ENCODE measurements at regions not wholly inside any gene's neighbourhood (a gene's known extent, or its start where the extent isn't known, plus 50 kb on each side); places are given as distances from the start of the nearest gene placed in this dataset.

- Histone ChIP-seq H2AFZ (ENCODE audit: low read depth, low read length) (no peak overlapping the region), H3K9me3 (ENCODE audit: low read length) (no peaks in the 10 kb centered on the region), H3K4me1 (ENCODE audit: insufficient read depth, low read length) (no peaks in the 10 kb centered on the region), H3K27me3 (ENCODE audit: insufficient read depth, low read length) (no peaks in the 10 kb centered on the region), H3K36me3 (ENCODE audit: insufficient read depth, low read length) (no peaks in the 10 kb centered on the region), H3K4me3 (ENCODE audit: low read length) (no peak overlapping the region)
These were observed 851.6 kb upstream of the SOX9 start for GRCh38 chr17:71269201-71269600.

GRCh38 chr17:71273441-71273840, 847.4 kb upstream of the SOX9 start:
- Histone ChIP-seq H3K4me3 (ENCODE audit: low read length) (no peak overlapping the region), H3K9me3 (ENCODE audit: low read length) (no peaks in the 10 kb centered on the region), H3K36me3 (ENCODE audit: insufficient read depth, low read length) (no peaks in the 10 kb centered on the region), H2AFZ (ENCODE audit: low read depth, low read length) (no peak overlapping the region), H3K27me3 (ENCODE audit: insufficient read depth, low read length) (no peaks in the 10 kb centered on the region), H3K4me1 (ENCODE audit: insufficient read depth, low read length) (no peaks in the 10 kb centered on the region)

GRCh38 chr17:71276079-71276478, 844.7 kb upstream of the SOX9 start:
- Histone ChIP-seq H3K27me3 (ENCODE audit: insufficient read depth, low read length) (no peaks in the 10 kb centered on the region), H3K4me3 (ENCODE audit: low read length) (no peak overlapping the region), H3K4me1 (ENCODE audit: insufficient read depth, low read length) (no peaks in the 10 kb centered on the region), H3K36me3 (ENCODE audit: insufficient read depth, low read length) (no peaks in the 10 kb centered on the region), H3K9me3 (ENCODE audit: low read length) (no peaks in the 10 kb centered on the region), H2AFZ (ENCODE audit: low read depth, low read length) (no peak overlapping the region)

- Histone ChIP-seq H3K9me3 (ENCODE audit: low read length) (no peaks in the 10 kb centered on the region), H2AFZ (ENCODE audit: low read depth, low read length) (no peak overlapping the region), H3K4me1 (ENCODE audit: insufficient read depth, low read length) (no peaks in the 10 kb centered on the region), H3K4me3 (ENCODE audit: low read length) (no peak overlapping the region), H3K36me3 (ENCODE audit: insufficient read depth, low read length) (no peaks in the 10 kb centered on the region), H3K27me3 (ENCODE audit: insufficient read depth, low read length) (no peaks in the 10 kb centered on the region)
These were observed 837.3 kb upstream of the SOX9 start for GRCh38 chr17:71283486-71283885.

- no peaks in the 10 kb centered on the region for H3K27me3 ChIP-seq (ENCODE audit: insufficient read depth, low read length)
These were observed 836.6 kb upstream of the SOX9 start for GRCh38 chr17:71284032-71284755.

GRCh38 chr17:71286625-71287024, 834.2 kb upstream of the SOX9 start:
- Histone ChIP-seq H3K36me3 (ENCODE audit: insufficient read depth, low read length) (no peaks in the 10 kb centered on the region), H3K4me1 (ENCODE audit: insufficient read depth, low read length) (no peaks in the 10 kb centered on the region), H3K27me3 (ENCODE audit: insufficient read depth, low read length) (no peaks in the 10 kb centered on the region), H3K9me3 (ENCODE audit: low read length) (no peaks in the 10 kb centered on the region), H3K4me3 (ENCODE audit: low read length) (no peak overlapping the region), H2AFZ (ENCODE audit: low read depth, low read length) (no peak overlapping the region)

More at GRCh38 chr17:71284032-71284755, 836.6 kb upstream of the SOX9 start:
- Histone ChIP-seq H3K4me1 (ENCODE audit: insufficient read depth, low read length) (no peaks in the 10 kb centered on the region), H2AFZ (ENCODE audit: low read depth, low read length) (no peak overlapping the region), H3K36me3 (ENCODE audit: insufficient read depth, low read length) (no peaks in the 10 kb centered on the region), H3K9me3 (ENCODE audit: low read length) (no peaks in the 10 kb centered on the region), H3K4me3 (ENCODE audit: low read length) (no peak overlapping the region)

GRCh38 chr17:71287071-71287823, 833.6 kb upstream of the SOX9 start:
- Histone ChIP-seq H2AFZ (ENCODE audit: low read depth, low read length) (no peak overlapping the region), H3K4me1 (ENCODE audit: insufficient read depth, low read length) (no peaks in the 10 kb centered on the region), H3K4me3 (ENCODE audit: low read length) (no peak overlapping the region), H3K36me3 (ENCODE audit: insufficient read depth, low read length) (no peaks in the 10 kb centered on the region), H3K9me3 (ENCODE audit: low read length) (no peaks in the 10 kb centered on the region), H3K27me3 (ENCODE audit: insufficient read depth, low read length) (no peaks in the 10 kb centered on the region)

- Histone ChIP-seq H2AFZ (ENCODE audit: low read depth, low read length) (no peak overlapping the region), H3K9me3 (ENCODE audit: low read length) (no peaks in the 10 kb centered on the region), H3K4me3 (ENCODE audit: low read length) (no peak overlapping the region), H3K27me3 (ENCODE audit: insufficient read depth, low read length) (no peaks in the 10 kb centered on the region), H3K36me3 (ENCODE audit: insufficient read depth, low read length) (no peaks in the 10 kb centered on the region), H3K4me1 (ENCODE audit: insufficient read depth, low read length) (no peaks in the 10 kb centered on the region)
These were observed 828.8 kb upstream of the SOX9 start for GRCh38 chr17:71292006-71292405.

GRCh38 chr17:71296005-71296404, 824.8 kb upstream of the SOX9 start:
- no peaks in the 10 kb centered on the region for H3K9me3 ChIP-seq (ENCODE audit: low read length)
- no peak overlapping the region for H3K4me3 ChIP-seq (ENCODE audit: low read length)
- no peaks in the 10 kb centered on the region for H3K27me3 ChIP-seq (ENCODE audit: insufficient read depth, low read length)
- H3K4me1 ChIP-seq (ENCODE audit: insufficient read depth, low read length) = no peaks in the 10 kb centered on the region
- no peaks in the 10 kb centered on the region for H3K36me3 ChIP-seq (ENCODE audit: insufficient read depth, low read length)
- H2AFZ ChIP-seq (ENCODE audit: low read depth, low read length) = no peak overlapping the region

- no peaks in the 10 kb centered on the region for H3K36me3 ChIP-seq (ENCODE audit: insufficient read depth, low read length)
- H2AFZ ChIP-seq (ENCODE audit: low read depth, low read length) = no peak overlapping the region
- H3K27me3 ChIP-seq (ENCODE audit: insufficient read depth, low read length) = no peaks in the 10 kb centered on the region
- H3K9me3 ChIP-seq (ENCODE audit: low read length) = no peaks in the 10 kb centered on the region
- no peak overlapping the region for H3K4me3 ChIP-seq (ENCODE audit: low read length)
- no peaks in the 10 kb centered on the region for H3K4me1 ChIP-seq (ENCODE audit: insufficient read depth, low read length)
These were observed 819.8 kb upstream of the SOX9 start for GRCh38 chr17:71301063-71301462.

- no peaks in the 10 kb centered on the region for H3K9me3 ChIP-seq (ENCODE audit: low read length)
- no peaks in the 10 kb centered on the region for H3K4me1 ChIP-seq (ENCODE audit: insufficient read depth, low read length)
- no peaks in the 10 kb centered on the region for H3K36me3 ChIP-seq (ENCODE audit: insufficient read depth, low read length)
- no peaks in the 10 kb centered on the region for H3K27me3 ChIP-seq (ENCODE audit: insufficient read depth, low read length)
- no peak overlapping the region for H2AFZ ChIP-seq (ENCODE audit: low read depth, low read length)
- H3K4me3 ChIP-seq (ENCODE audit: low read length) = no peak overlapping the region
These were observed 817.9 kb upstream of the SOX9 start for GRCh38 chr17:71302721-71303549.

GRCh38 chr17:71304498-71305158, 816.2 kb upstream of the SOX9 start:
- no peaks in the 10 kb centered on the region for H3K36me3 ChIP-seq (ENCODE audit: insufficient read depth, low read length)
- H3K27me3 ChIP-seq (ENCODE audit: insufficient read depth, low read length) = no peaks in the 10 kb centered on the region
- H3K4me3 ChIP-seq (ENCODE audit: low read length) = no peak overlapping the region
- no peaks in the 10 kb centered on the region for H3K9me3 ChIP-seq (ENCODE audit: low read length)
- no peaks in the 10 kb centered on the region for H3K4me1 ChIP-seq (ENCODE audit: insufficient read depth, low read length)
- no peak overlapping the region for H2AFZ ChIP-seq (ENCODE audit: low read depth, low read length)

GRCh38 chr17:71313866-71314265, 807.0 kb upstream of the SOX9 start:
- Histone ChIP-seq H3K4me1 (ENCODE audit: insufficient read depth, low read length) (no peaks in the 10 kb centered on the region), H2AFZ (ENCODE audit: low read depth, low read length) (no peak overlapping the region), H3K9me3 (ENCODE audit: low read length) (no peaks in the 10 kb centered on the region), H3K36me3 (ENCODE audit: insufficient read depth, low read length) (no peaks in the 10 kb centered on the region), H3K27me3 (ENCODE audit: insufficient read depth, low read length) (no peaks in the 10 kb centered on the region), H3K4me3 (ENCODE audit: low read length) (no peak overlapping the region)
